ENCODE measurements at regions not wholly inside any gene's neighbourhood (a gene's known extent, or its start where the extent isn't known, plus 50 kb on each side); places are given as distances from the start of the nearest gene placed in this dataset.
A peak's percentile ranks its signal among the peaks of the same experiment; 100 is the strongest.

DNA sequence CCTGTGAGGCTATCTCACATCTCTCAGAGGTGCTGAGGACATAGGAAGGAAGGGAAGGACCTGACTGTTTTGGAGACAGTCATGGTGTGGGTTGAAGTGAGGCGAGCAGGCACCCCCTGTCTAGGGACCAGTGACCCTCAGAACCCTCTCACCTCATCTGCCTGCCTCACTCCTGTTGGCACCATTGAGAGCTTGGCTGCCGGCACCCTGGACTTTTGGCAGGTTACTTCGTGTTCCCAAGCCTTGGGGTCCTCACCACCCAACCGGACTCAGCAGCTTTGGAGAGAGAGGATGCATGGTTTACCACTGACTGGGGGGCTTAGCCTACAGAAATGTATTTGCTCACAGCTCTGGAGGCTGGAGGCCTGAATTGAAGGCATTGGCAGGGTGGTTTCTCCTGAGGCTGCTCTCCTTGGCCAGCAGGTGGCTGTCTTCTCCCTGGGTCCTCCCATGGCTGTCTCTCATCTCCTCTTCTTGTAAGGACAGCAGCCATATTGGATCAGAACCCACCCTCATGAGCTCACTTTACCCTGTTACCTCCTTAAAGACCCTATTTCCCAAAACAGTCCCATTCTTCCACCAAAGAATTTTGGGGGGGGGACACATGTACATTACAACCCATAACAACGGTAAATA, 142.0 kb downstream of the TSN start:
- peak; percentile 5 for DNase-seq (ENCODE audit: low spot score)

GRCh38 chr2:121898483-121898882, 143.0 kb downstream of the TSN start:
- DNase-seq (ENCODE audit: low spot score), result no peak

- DNase-seq (ENCODE audit: low spot score), result no peak
Measured at GRCh38 chr2:121900391-121900790, 144.9 kb downstream of the TSN start.

DNA sequence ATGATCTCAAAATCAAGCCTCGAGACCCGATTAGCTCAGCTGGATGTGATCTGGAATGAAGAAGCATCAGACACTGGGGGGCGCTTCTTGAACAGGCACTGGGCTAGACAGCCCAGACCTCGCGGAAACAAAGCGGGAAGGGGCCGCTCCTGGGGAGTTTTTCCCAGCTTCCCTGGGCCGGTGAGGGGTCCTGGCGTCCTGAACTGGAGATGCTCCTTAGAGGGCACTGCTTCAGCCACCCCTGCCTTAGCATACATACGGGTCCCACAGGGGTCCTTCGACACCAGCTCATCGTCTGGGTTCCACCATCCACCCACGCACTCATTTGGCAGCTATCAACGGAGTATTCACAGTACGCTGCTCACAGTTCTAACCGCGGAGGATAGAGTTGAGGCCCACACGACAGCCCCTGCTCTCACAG, 146.7 kb downstream of the TSN start:
- no peak for DNase-seq (ENCODE audit: low spot score)

GRCh38 chr2:121902616-121903015, 147.2 kb downstream of the TSN start:
- no peak for DNase-seq (ENCODE audit: low spot score)

DNA sequence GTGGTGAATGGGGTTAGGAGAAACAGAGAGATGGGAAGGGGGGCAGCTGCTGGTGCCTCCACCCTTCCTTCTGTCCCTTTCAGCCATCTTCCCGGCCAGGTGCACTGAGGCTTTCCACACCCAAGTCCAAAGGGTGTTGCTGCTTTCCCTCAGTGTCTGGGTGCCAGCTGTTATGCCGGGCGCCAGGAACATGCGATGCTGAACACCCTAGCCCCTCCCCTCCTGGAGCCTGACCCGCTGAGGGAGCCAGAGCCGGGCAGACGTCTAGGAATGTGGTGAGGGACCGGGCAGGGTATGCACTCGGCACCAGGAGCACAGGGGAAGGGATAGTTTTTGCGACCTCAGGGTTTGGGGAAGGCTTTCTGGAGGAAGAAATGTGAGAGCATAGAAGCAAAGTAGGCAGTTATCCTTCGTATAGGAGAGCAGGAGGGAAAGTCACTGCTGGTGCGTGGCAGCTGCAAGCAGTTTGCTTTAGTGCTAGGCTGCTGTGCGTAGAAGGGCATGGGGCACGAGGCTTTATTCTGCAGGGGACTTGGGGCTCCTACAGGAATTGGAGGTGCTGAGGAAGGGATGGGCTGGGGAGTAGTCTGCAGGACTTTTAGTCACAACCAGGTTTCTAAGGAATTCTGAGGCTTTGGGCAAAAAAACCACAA, 147.7 kb downstream of the TSN start:
- DNase-seq (ENCODE audit: low spot score), result no peak

- DNase-seq (ENCODE audit: low spot score), result no peak
Measured at GRCh38 chr2:121904656-121905055, 149.2 kb downstream of the TSN start.

DNA sequence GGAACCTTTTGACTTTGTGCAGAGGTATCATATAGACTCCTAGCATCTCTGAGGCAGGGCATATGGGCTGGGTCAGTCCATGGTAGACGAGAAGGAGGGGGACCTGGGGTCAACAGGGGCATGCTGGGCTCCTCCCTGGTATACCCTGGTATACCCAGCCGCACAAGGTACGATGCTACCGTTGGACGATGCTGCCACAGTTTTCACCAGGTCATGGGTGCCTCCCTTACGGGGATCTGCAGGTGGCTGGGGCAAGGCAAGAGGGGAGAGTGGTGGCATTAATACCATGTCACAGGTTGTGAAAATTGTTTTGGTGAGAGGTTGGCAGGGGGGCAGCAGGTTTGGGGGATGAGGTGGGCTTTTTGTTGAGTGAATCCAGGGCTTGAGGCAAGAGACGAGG, 149.8 kb downstream of the TSN start:
- no peak for DNase-seq (ENCODE audit: low spot score)

GRCh38 chr2:121906170-121906569, 150.7 kb downstream of the TSN start:
- no peak for DNase-seq (ENCODE audit: low spot score)

DNA sequence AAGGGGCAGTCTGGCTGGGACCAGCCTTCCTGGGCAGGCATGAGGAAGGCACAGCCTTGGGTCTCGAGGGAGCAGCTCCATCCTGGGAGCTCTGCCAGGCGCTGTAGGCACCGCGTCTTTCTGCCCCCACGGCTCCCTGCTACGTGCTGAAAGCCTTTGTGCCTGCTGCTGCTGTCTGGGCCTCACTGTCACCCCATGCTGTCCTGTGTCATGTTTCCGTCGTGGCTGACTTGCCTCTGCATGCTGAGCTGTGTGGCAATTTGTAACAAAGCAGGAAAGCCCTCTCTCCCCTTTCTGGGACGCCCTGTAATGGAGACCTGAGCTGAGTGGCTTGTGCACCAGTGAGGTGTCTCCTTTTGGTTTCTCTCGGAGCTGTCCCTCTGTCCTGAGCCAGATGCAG, 152.5 kb downstream of the TSN start:
- no peak for DNase-seq (ENCODE audit: low spot score)

DNA sequence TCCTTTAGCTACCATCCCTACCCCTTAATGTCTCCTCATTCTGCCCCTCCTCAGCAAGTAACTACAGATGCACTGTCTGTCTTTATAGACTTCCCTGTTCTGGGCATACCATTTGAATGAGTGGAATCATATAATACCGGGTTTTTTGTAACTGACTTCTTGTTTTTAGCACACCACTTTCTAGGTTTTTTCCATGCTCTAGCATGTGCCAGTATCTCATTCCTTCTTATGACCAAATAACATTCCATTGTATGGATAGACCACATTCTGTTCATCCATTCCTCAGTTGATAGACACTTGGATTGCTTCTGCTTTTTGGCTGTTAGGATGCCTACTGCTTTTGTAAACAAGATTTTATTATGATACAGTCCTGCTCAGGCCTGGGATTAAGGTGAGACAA, 154.7 kb downstream of the TSN start:
- DNase-seq (ENCODE audit: low spot score), result no peak

- DNase-seq (ENCODE audit: low spot score), result no peak
Measured at GRCh38 chr2:121911036-121911435, 155.6 kb downstream of the TSN start.

- DNase-seq (ENCODE audit: low spot score), result no peak
Measured at GRCh38 chr2:121917143-121917542, 161.7 kb downstream of the TSN start.

DNA sequence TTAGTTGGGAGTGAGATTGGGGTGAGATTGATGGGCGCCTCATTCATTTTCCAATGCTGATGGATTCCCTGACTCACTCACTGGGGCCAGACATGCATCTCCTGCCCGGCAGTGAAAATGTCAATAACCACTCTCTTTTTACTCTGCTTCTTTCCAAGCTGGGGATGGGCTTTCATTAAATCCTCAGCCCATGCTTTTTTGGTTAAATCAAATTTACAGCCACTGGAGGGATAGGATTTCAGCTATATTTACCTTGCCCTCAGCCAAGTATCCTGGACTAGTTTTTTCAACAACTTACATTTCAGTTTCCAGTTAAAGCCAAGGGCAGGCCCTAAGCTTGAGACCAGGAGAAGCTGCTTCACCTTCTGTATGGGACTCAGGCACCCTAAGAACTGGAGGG, 162.8 kb downstream of the TSN start:
- no peak for DNase-seq (ENCODE audit: low spot score)

DNA sequence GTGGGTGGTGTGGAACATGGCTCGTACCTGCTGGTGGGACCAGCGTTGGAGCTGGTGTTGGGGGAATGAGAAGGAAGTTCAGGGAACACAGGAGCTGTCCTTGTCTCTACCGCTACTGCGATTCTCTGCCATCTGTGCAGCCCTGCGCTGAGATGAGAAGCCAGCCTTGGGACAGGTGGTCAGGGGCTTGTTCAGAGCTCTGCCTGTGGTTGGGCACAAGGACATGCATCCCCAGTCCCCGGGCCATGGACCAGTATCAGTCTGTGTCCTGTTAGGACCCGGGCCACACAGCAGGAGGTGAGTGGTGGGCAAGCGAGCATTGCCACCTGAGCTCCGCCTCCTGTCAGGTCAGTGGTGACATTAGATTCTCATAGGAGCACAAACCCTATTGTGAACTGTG, 164.4 kb downstream of the TSN start:
- DNase-seq (ENCODE audit: low spot score), result no peak

- DNase-seq (ENCODE audit: low spot score), result no peak
Measured at GRCh38 chr2:121925466-121925865, 170.0 kb downstream of the TSN start.

DNA sequence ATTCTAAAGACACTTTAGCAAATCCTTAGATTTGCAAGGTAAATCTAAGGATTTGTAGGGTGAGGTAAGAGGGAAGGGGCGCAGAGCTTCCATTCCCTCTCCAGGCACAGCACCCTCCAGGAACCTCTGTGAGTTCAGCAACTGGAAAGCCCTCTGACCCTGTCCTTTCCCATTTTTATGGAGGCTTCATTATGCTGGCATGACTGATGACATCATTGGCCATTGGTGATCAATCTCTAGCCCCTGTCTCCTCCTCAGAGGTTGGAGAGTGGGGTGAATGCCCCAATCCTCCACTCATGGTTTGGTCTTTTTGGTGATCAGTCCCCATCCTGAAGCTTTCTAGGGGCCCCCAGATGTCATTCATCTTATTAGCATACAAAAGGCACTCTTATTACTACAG, 187.8 kb downstream of the TSN start:
- DNase-seq (ENCODE audit: low spot score), result no peak

- DNase-seq (ENCODE audit: low spot score), result peak; percentile 7
Measured at GRCh38 chr2:121944072-121944831, 188.8 kb downstream of the TSN start.

DNA sequence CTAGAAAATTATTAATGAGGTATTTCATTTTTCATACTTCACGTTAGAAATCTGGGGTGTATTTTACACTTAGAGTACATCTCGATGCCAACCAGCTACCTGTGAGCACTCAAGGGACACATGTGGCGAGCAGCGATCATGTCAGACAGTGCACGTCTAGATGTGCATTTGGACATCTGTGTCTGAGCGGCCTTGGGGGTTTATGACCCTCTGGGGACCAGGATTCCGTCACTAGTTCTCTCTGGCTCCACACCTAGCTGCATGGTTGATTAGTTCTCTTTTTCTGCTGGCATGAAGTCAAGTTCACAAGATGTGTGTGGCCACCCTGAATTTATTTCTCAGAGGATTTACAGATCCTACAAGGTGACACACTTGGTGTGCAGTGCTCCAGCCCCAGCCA, 192.2 kb downstream of the TSN start:
- no peak for DNase-seq (ENCODE audit: low spot score)

GRCh38 chr2:121949271-121949670, 193.8 kb downstream of the TSN start:
- DNase-seq (ENCODE audit: low spot score), result no peak

DNA sequence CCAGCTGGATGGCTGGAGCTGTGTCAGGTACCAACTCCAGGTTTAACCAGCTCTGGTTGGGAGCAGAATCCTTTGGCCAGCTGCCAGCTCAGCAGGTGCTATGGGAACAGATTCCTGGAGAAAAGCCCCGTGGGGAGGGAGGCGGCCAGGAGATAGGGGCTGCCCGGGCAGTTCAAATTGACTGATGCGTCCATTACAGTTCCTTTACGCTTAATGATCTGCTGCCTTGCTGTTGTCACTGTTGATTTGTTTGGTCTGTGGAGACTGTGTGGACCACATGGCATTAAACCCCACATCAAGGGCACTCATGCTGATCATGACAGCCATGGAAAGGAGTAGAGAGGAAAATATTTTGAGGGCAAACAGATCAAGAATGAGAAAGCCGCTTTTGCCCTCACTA, 200.0 kb downstream of the TSN start:
- DNase-seq (ENCODE audit: low spot score), result no peak

DNA sequence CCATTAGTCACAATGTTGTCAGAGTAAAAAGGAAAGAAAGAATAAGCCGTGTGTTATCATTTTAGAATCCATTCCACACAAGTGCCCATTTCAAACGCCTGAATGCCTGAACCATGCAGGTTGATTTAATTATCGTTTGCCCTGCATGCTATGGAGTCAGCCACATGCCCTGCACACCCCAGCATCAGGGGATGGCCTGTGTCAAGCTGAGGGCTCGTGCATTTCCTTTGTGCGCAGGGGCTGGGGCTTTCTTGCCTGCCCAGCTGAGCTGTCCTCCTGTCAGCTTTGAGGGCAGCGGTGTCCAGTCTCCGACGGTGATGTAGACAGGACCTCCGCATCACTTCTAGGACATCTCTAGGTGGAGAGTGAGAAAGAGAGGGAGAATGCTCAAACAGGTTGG, 200.4 kb downstream of the TSN start:
- DNase-seq (ENCODE audit: low spot score), result no peak

DNA sequence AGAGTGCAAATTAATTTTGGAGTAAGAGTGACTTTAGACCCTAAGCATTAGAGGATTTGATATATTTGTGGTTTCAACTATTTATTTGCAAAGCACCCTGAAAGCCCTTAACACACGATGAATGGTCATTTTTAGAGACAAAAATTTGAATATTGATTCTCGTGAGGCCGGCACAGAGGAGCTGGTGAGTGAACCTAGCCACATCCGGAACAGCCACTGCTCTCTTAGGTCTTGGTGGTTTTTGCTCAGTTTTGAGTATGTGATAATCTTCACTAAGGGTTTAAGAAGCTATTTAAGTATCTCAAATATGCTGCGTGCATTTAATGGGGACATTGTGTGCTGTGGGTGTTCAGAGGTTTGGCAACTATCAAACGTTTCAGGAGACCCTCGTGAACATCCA, 204.8 kb downstream of the TSN start:
- no peak for DNase-seq (ENCODE audit: low spot score)
